ENCODE measurements at regions not wholly inside any gene's neighbourhood (a gene's known extent, or its start where the extent isn't known, plus 50 kb on each side); places are given as distances from the start of the nearest gene placed in this dataset.

DNA sequence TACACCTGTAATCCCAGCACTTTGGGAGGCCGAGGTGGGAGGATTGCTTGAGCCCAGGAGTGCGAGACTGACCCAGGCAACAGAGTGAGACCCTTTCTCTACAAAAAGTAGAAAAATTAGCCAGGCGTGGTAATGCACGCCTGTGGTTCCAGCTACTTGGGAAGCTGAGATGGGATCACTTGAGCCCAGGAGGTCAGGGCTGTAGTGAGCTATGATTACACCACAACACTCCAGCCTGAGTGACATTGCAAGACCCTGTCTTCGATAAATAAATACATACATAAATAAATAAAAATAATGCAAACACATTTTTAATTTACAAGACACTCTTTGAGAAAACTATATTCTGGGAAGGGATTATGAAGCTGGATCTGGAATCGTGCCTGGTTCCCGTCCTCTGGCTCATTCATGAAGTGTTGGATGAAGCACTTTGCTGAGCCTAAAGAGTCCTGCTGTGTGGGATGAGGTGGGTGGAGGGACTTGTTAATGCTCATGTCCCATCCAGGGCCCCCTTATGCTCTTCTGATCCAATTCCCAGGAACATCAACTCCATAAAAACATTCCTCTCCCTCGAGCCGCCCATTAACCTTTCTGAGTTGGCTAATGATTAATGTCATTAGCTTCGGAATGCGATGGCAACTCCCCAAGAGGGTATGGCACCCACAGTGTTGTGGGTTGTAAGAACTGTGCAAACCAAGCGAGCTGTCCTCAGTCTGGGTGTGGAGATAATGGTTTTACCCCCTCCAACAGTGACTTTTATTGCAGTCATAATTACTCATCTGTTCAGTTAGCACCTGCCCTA, 236.3 kb downstream of the BAMBI start:
- Histone ChIP-seq H4K20me1 (ENCODE audit: low read depth) (no peaks in the 10 kb centered on the region), H3K9ac (no peak overlapping the region), H3K36me3 (no peaks in the 10 kb centered on the region), H3K79me2 (ENCODE audit: low read depth) (no peaks in the 10 kb centered on the region), H3K4me3 (no peak overlapping the region), H3K9me3 (ENCODE audit: low read depth) (no peaks in the 10 kb centered on the region), H3K4me2 (no peak overlapping the region), H2AFZ (replicated peaks) (no peak overlapping the region), H3F3A (ENCODE audit: low read depth) (no peaks in the 10 kb centered on the region), H3K27me3 (no peaks in the 10 kb centered on the region), H3K4me1 (no peaks in the 10 kb centered on the region), H3K27ac (no peak overlapping the region)
- Mint-ChIP-seq H3K27ac (no peak overlapping the region), H3K4me1 (no peaks in the 10 kb centered on the region), H3K9me3 (peaks cover 2% of the 10 kb centered on the region), H3K4me3 (no peak overlapping the region), H3K27me3 (ENCODE audit: insufficient read depth, low read depth) (peaks cover 2% of the 10 kb centered on the region), H3K36me3 (no peaks in the 10 kb centered on the region)
- TF ChIP-seq EZH2phosphoT487 (IDR thresholded peaks at IDR 0.05) (no peak), EZH2 (IDR thresholded peaks at IDR 0.05) (no peak)
- TF ChIP-seq, protein P1, sequence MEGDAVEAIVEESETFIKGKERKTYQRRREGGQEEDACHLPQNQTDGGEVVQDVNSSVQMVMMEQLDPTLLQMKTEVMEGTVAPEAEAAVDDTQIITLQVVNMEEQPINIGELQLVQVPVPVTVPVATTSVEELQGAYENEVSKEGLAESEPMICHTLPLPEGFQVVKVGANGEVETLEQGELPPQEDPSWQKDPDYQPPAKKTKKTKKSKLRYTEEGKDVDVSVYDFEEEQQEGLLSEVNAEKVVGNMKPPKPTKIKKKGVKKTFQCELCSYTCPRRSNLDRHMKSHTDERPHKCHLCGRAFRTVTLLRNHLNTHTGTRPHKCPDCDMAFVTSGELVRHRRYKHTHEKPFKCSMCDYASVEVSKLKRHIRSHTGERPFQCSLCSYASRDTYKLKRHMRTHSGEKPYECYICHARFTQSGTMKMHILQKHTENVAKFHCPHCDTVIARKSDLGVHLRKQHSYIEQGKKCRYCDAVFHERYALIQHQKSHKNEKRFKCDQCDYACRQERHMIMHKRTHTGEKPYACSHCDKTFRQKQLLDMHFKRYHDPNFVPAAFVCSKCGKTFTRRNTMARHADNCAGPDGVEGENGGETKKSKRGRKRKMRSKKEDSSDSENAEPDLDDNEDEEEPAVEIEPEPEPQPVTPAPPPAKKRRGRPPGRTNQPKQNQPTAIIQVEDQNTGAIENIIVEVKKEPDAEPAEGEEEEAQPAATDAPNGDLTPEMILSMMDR (IDR thresholded peaks at IDR 0.05), result no peak
- no peak for DNase-seq (ENCODE audit: low spot score)

DNA sequence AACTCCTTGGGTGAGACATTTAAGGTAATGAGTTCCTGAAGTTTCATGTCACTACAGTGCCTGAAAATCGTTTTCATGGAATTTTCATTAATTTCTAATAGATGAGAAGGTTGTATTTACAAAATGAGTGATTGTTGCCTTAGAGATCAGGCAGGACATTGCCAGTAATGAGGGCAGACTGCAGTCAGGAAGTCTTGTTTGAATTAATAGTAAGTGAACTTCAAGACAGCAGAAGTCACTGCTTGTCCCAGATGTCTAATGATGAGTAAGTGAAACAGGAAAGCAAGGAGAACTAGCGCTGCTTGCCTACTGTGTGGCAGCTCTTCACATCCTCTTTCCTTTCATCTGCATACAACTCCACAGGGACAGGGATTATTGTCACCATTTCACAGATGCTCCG, 237.4 kb downstream of the BAMBI start:
- Histone ChIP-seq H3K79me2 (ENCODE audit: low read depth) (no peaks in the 10 kb centered on the region), H4K20me1 (ENCODE audit: low read depth) (no peaks in the 10 kb centered on the region), H3K27me3 (no peaks in the 10 kb centered on the region), H3K4me1 (no peaks in the 10 kb centered on the region), H3K9me3 (ENCODE audit: low read depth) (no peaks in the 10 kb centered on the region), H3K4me2 (no peak overlapping the region), H3K27ac (no peak overlapping the region), H3K9ac (no peak overlapping the region), H3F3A (ENCODE audit: low read depth) (no peaks in the 10 kb centered on the region), H3K4me3 (no peak overlapping the region), H3K36me3 (no peaks in the 10 kb centered on the region), H2AFZ (replicated peaks) (no peak overlapping the region)
- TF ChIP-seq EZH2 (IDR thresholded peaks at IDR 0.05) (no peak), EZH2phosphoT487 (IDR thresholded peaks at IDR 0.05) (no peak)
- TF ChIP-seq, protein P1 (IDR thresholded peaks at IDR 0.05), result no peak
- no peak overlapping the region for H3K27ac Mint-ChIP-seq
- H3K9me3 Mint-ChIP-seq, result peaks cover 2% of the 10 kb centered on the region
- H3K27me3 Mint-ChIP-seq (ENCODE audit: insufficient read depth, low read depth), result peaks cover 2% of the 10 kb centered on the region
- DNase-seq (ENCODE audit: low spot score), result no peak
- H3K4me1 Mint-ChIP-seq, result no peaks in the 10 kb centered on the region
- H3K4me3 Mint-ChIP-seq, result no peak overlapping the region
- H3K36me3 Mint-ChIP-seq, result no peaks in the 10 kb centered on the region

DNA sequence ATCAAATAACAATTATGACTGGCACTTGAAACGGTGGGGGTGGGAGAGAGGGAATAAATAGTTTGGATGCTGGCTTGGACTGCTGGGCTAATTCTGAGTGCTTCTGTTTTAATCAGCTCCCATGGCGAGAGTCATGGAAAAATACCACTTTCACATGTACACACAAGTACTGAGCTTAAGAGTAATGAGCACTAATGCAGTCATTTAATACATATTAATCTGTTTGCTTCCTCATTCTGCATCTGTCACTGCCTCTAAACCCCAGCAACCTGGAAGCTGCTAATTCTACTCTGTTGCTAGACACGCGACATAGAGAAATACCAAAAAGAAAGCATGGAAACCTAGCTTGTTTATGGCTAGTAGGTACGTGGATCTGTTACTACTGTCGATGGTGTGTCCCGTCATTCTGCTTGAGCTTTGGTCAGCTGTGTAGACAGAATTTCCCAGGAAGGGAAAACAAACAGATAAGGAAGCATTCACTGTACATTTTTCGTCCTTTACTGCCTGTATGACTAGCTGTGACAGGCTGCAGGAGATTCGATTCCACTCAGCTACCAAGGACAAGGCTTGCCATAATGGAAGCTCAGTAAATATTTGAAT, 238.8 kb downstream of the BAMBI start:
- H3K27ac Mint-ChIP-seq, result no peak overlapping the region
- Histone ChIP-seq H2AFZ (replicated peaks) (no peak overlapping the region), H3K4me3 (no peak overlapping the region), H3K36me3 (no peaks in the 10 kb centered on the region), H3K4me1 (no peaks in the 10 kb centered on the region), H3K4me2 (no peak overlapping the region), H4K20me1 (ENCODE audit: low read depth) (no peaks in the 10 kb centered on the region), H3K27ac (no peak overlapping the region), H3K9ac (no peak overlapping the region), H3K27me3 (no peaks in the 10 kb centered on the region), H3K79me2 (ENCODE audit: low read depth) (no peaks in the 10 kb centered on the region), H3F3A (ENCODE audit: low read depth) (no peaks in the 10 kb centered on the region), H3K9me3 (ENCODE audit: low read depth) (no peaks in the 10 kb centered on the region)
- DNase-seq (ENCODE audit: low spot score), result no peak
- H3K4me3 Mint-ChIP-seq, result no peak overlapping the region
- peaks cover 2% of the 10 kb centered on the region for H3K9me3 Mint-ChIP-seq
- H3K4me1 Mint-ChIP-seq, result no peaks in the 10 kb centered on the region
- peaks cover 2% of the 10 kb centered on the region for H3K27me3 Mint-ChIP-seq (ENCODE audit: insufficient read depth, low read depth)
- no peaks in the 10 kb centered on the region for H3K36me3 Mint-ChIP-seq
- TF ChIP-seq, protein P1 (IDR thresholded peaks at IDR 0.05), result no peak
- TF ChIP-seq EZH2 (IDR thresholded peaks at IDR 0.05) (no peak), EZH2phosphoT487 (IDR thresholded peaks at IDR 0.05) (no peak)

Data from neural progenitor cell (in vitro differentiated cells).